OCI-LY7 (cell line): ENCODE measurements at regions not wholly inside any gene's neighbourhood (a gene's known extent, or its start where the extent isn't known, plus 50 kb on each side); places are given as distances from the start of the nearest gene placed in this dataset.

Experiments used
- EZH2phosphoT487 ChIP-seq: fragments of 200-600 bp; sonication (generic); IDR thresholded peaks from 2 replicates; pipeline ENCODE4 v1.6.1; 2018; ENCODE audit warnings: low read depth, borderline replicate concordance, mild to moderate bottlenecking, mixed run types, antibody characterized with exemption, low read length, moderate library complexity, mixed read lengths
- TF ChIP-seq, protein P1 (sequence below): fragments of 200-600 bp; sonication (generic); conservative IDR thresholded peaks from 2 replicates; pipeline ENCODE4 v1.5.1; 2014; ENCODE audit warnings: mild to moderate bottlenecking, antibody characterized with exemption, low read length, moderate library complexity, mixed read lengths

- TF ChIP-seq, protein P1, sequence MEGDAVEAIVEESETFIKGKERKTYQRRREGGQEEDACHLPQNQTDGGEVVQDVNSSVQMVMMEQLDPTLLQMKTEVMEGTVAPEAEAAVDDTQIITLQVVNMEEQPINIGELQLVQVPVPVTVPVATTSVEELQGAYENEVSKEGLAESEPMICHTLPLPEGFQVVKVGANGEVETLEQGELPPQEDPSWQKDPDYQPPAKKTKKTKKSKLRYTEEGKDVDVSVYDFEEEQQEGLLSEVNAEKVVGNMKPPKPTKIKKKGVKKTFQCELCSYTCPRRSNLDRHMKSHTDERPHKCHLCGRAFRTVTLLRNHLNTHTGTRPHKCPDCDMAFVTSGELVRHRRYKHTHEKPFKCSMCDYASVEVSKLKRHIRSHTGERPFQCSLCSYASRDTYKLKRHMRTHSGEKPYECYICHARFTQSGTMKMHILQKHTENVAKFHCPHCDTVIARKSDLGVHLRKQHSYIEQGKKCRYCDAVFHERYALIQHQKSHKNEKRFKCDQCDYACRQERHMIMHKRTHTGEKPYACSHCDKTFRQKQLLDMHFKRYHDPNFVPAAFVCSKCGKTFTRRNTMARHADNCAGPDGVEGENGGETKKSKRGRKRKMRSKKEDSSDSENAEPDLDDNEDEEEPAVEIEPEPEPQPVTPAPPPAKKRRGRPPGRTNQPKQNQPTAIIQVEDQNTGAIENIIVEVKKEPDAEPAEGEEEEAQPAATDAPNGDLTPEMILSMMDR: no peak
- no peak for TF ChIP-seq EZH2phosphoT487
Measured at GRCh38 chr2:138275292-138275690, 226.3 kb upstream of the SPOPL start.
